NCI-H2029 (cell line): ENCODE measurements at regions not wholly inside any gene's neighbourhood (a gene's known extent, or its start where the extent isn't known, plus 50 kb on each side); places are given as distances from the start of the nearest gene placed in this dataset.

Source experiments
- DNase-seq: peaks from one replicate; lab custom pipeline; 2025; lab: John Stamatoyannopoulos, UW

DNA sequence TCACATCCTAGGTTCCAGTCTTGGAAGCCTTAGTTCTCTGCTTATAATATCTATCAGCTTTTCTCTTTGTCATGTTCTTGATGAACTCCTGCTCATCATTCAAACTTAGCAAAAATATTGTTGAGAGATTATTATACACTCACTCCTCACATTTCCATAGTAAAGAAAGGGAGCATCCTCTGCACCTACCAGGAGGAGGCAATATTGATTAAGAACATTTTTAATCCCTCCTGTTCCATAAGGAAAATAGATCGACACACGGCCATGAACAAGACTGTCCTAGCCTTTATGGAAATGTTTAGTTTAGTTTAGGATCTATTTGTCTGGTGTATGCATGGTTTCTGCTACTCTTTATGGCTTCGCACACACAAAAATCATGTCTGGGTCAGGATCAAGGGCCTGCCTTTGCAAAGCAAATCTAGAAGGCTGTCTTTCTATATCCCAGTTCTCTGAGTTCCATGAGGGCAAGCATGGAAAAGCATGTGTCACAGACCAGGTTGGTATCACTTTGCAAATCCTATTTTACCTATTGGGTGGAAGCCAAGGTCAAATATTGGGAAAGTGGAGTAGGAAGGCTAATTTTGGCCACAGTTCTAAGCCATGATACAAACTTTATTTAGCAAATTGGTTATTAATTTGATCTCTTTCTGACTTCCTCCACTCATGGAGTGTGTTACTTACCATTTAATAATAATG is 164.4 kb downstream of the MDFIC start:
- no peak for DNase-seq

GRCh38 chr7:115085421-115085820 is 163.5 kb downstream of the MDFIC start:
- no peak for DNase-seq

GRCh38 chr7:115083935-115084334 is 162.0 kb downstream of the MDFIC start:
- no peak for DNase-seq

GRCh38 chr7:115081772-115082171 is 159.9 kb downstream of the MDFIC start:
- no peak for DNase-seq

DNA sequence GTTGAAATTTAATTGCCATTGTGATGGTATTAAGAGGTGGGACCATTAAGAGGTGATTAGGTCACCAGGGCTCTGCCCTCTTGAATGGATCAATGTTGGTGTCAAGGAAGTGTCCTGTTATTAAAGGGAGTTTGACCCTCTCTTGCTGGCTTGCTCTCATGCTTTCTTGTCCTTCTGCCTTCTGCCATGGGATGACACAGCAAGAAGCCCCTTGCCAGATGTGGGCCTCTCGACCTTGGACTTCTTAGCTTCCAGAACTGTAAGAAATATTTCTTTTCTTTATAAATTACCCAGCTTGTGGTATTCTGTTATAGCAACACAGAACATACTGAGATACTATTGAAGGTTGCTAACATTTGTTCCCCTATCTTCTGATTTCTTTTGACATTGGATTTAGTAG is 157.0 kb downstream of the MDFIC start:
- no peak for DNase-seq

DNA sequence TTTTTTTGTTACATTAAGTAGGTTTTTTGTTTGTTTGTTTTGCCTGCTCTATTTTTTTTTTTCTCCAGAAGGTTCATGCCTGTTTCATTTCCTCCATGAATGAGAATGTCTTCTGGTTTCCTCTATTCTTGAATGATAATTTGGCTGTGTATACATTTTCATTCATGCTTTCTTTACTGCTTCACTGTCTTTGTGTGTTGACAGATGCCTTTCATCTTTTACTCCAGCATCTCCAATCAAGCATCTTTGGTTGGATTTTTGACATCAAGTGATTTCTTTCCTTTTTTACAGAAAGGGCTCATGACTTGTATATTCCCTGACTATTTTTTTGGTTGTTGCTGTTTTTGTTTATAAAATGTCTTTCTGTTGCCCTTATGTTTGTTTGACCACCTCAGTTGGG is 156.5 kb downstream of the MDFIC start:
- no peak for DNase-seq

GRCh38 chr7:115070311-115070710 is 148.4 kb downstream of the MDFIC start:
- no peak for DNase-seq
